Vagina (tissue), 2 donors: ENCODE measurements at regions not wholly inside any gene's neighbourhood (a gene's known extent, or its start where the extent isn't known, plus 50 kb on each side); places are given as distances from the start of the nearest gene placed in this dataset.

Experiments used
- DNase-seq, 2 donors: peaks; one replicate each; pipeline ENCODE4 v3.0.0-alpha.2; 2017; ENCODE audit errors: extremely low spot score in 2 of 2
- H3K27ac ChIP-seq: fragments of 200-600 bp; sonication (generic); one replicate; pipeline ENCODE4 v1.5.1; 2019
- H3K27me3 ChIP-seq: fragments of 200-600 bp; sonication (generic); one replicate; pipeline ENCODE4 v1.5.1; 2019
- H3K36me3 ChIP-seq, 2 donors: fragments of 200-600 bp; sonication (generic); one replicate each; pipeline ENCODE4 v1.5.1; 2017 to 2019
- H3K4me1 ChIP-seq: fragments of 200-600 bp; sonication (generic); one replicate; pipeline ENCODE4 v1.5.1; 2019
- H3K4me3 ChIP-seq, 2 donors: fragments of 200-600 bp; sonication (generic); 1 replicate in 1 of 2; 2 replicates in 1 of 2; pipeline ENCODE4 v1.5.1; 2016 to 2019
- H3K9me3 ChIP-seq: fragments of 200-600 bp; sonication (generic); one replicate; pipeline ENCODE4 v1.5.1; 2019
- POLR2A ChIP-seq, 2 donors: fragments of 450-650 bp; IDR thresholded peaks; one replicate each; pipeline ENCODE4 v1.6.1; 2017; ENCODE audit warnings: antibody characterized with exemption in 2 of 2, mild to moderate bottlenecking in 2 of 2, moderate library complexity in 2 of 2
- POLR2AphosphoS5 ChIP-seq, 2 donors: sonication (generic); formaldehyde crosslinking; IDR thresholded peaks; one replicate each; pipeline ENCODE4 v1.9.0; 2017; ENCODE audit warnings: antibody characterized with exemption in 2 of 2, mild to moderate bottlenecking in 2 of 2, low read depth in 1 of 2; ENCODE audit not compliant: insufficient read depth in 1 of 2
- intact Hi-C: fragments of 100-400 bp; cut with DNase I; formaldehyde crosslinking; loops from one replicate; pipeline ENCODE4 v1.15.1; 2023
- TF ChIP-seq, protein P1 (sequence below), 3 experiments: fragments of 450-650 bp in 2 of 3; fragments of 200-600 bp in 1 of 3; sonication (generic) in 1 of 3; IDR thresholded peaks; one replicate each; pipeline ENCODE4 v1.5.1; 2017 to 2019; ENCODE audit warnings: antibody characterized with exemption in 3 of 3, mild to moderate bottlenecking in 2 of 3, moderate library complexity in 2 of 3

DNA sequence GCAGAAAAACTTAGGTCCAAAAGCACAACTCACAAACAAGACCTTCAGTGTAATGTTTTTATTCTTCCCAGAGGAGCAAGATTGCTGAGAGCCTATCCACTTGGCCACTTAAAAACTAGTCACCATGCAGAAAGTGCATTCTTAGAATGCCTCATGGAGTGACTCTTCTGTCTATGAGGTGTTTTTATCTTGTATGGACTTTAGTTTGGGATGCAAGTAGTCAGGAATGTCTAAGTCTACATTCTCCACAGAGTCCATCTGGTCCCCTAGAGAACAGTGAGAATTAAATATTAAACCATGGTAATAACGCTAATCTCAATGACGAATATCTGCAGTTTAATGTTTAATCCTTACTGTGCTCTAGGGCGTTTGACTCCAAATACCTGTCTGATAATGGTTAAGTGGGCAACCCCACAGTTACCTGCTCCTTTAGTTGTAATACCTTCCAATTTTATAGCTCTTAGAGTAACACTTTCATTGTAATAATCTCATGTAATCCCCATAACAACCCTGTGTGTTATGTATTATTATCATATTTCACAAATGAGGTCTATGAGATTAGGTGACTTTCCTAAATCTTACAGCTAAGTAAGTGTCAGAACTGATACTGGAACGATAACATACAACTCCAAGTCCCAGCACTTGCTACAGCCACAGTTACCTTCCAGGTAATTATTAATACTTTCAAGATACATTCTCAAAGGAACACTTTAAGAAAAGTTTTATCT lies 235.6 kb upstream of the JADE1 start:
- H3K27ac ChIP-seq = no peak overlapping the region
- H3K27me3 ChIP-seq = no peaks in the 10 kb centered on the region
- peaks cover 22% of the 10 kb centered on the region for H3K4me1 ChIP-seq
- H3K4me3 ChIP-seq = no peak overlapping the region
- intact Hi-C loops = loop anchor here (5.0 to 10.0 kb wide), 2 partner anchors 83 to 109 kb away; no protein-coding TSS in a partner anchor
- no peaks in the 10 kb centered on the region for H3K9me3 ChIP-seq
- H3K36me3 ChIP-seq = no peaks in the 10 kb centered on the region
- no peak for DNase-seq
- no peak for TF ChIP-seq POLR2A (IDR thresholded peaks at IDR 0.05)
- TF ChIP-seq, protein P1, sequence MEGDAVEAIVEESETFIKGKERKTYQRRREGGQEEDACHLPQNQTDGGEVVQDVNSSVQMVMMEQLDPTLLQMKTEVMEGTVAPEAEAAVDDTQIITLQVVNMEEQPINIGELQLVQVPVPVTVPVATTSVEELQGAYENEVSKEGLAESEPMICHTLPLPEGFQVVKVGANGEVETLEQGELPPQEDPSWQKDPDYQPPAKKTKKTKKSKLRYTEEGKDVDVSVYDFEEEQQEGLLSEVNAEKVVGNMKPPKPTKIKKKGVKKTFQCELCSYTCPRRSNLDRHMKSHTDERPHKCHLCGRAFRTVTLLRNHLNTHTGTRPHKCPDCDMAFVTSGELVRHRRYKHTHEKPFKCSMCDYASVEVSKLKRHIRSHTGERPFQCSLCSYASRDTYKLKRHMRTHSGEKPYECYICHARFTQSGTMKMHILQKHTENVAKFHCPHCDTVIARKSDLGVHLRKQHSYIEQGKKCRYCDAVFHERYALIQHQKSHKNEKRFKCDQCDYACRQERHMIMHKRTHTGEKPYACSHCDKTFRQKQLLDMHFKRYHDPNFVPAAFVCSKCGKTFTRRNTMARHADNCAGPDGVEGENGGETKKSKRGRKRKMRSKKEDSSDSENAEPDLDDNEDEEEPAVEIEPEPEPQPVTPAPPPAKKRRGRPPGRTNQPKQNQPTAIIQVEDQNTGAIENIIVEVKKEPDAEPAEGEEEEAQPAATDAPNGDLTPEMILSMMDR (IDR thresholded peaks at IDR 0.05) = no peak

GRCh38 chr4:128572778-128573241 lies 236.7 kb upstream of the JADE1 start:
- H3K4me1 ChIP-seq = peaks cover 27% of the 10 kb centered on the region
- H3K9me3 ChIP-seq = no peaks in the 10 kb centered on the region
- intact Hi-C loops = loop anchor here (5.0 to 10.0 kb wide), 2 partner anchors 84 to 108 kb away; no protein-coding TSS in a partner anchor
- no peaks in the 10 kb centered on the region for H3K27me3 ChIP-seq
- TF ChIP-seq, protein P1 (IDR thresholded peaks at IDR 0.05) = no peak
- TF ChIP-seq POLR2AphosphoS5 (IDR thresholded peaks at IDR 0.05; ENCODE audit: insufficient read depth in 1 of 2, low read depth in 1 of 2) (no peak), POLR2A (IDR thresholded peaks at IDR 0.05) (no peak)
- no peaks in the 10 kb centered on the region for H3K36me3 ChIP-seq
- DNase-seq = no peak
- no peak overlapping the region for H3K4me3 ChIP-seq
- no peak overlapping the region for H3K27ac ChIP-seq

GRCh38 chr4:128571747-128572146 lies 237.8 kb upstream of the JADE1 start:
- H3K27ac ChIP-seq = peak overlapping the region; percentile 54
- no peak overlapping the region for H3K4me3 ChIP-seq
- intact Hi-C loops = loop anchor here (5.0 to 10.0 kb wide), 2 partner anchors 86 to 107 kb away; no protein-coding TSS in a partner anchor
- no peak for DNase-seq
- TF ChIP-seq POLR2AphosphoS5 (IDR thresholded peaks at IDR 0.05; ENCODE audit: insufficient read depth in 1 of 2, low read depth in 1 of 2) (peak in 1 of 2 donors; percentile 91), POLR2A (IDR thresholded peaks at IDR 0.05) (no peak)
- no peaks in the 10 kb centered on the region for H3K27me3 ChIP-seq
- no peaks in the 10 kb centered on the region for H3K9me3 ChIP-seq
- H3K36me3 ChIP-seq = no peaks in the 10 kb centered on the region
- peaks cover 27% of the 10 kb centered on the region for H3K4me1 ChIP-seq

- Histone ChIP-seq H3K4me3 (no peak overlapping the region), H3K4me1 (peaks cover 27% of the 10 kb centered on the region), H3K27me3 (no peaks in the 10 kb centered on the region), H3K36me3 (no peaks in the 10 kb centered on the region), H3K27ac (peak overlapping the region; percentile 54), H3K9me3 (no peaks in the 10 kb centered on the region)
- TF ChIP-seq POLR2AphosphoS5 (IDR thresholded peaks at IDR 0.05; ENCODE audit: insufficient read depth in 1 of 2, low read depth in 1 of 2) = peak in 1 of 2 donors; percentile 55
- TF ChIP-seq POLR2A (IDR thresholded peaks at IDR 0.05) = no peak
- no peak for DNase-seq
- intact Hi-C loops = loop anchor here (5.0 to 10.0 kb wide), 2 partner anchors 87 to 106 kb away; no protein-coding TSS in a partner anchor
Measured at GRCh38 chr4:128570387-128570975, 239.0 kb upstream of the JADE1 start.

DNA sequence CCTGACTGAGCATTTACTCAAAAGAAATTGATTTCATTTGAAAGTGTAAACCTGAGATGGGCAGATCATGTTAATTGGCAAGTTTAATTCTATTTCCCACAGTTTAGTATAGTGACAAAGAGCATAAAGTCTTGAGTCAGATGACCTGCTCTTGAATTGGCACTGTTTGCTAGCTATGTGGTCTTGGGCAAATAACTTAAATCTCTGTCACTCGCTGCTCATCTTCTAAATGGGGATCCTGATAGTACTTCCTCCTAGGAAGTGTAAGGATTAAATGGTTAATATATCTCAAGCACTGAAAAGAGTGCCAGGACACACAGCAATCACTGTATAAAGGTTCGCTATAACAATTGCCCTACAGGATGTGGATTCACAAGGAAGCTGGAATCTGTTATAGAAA lies 242.8 kb upstream of the JADE1 start:
- Histone ChIP-seq H3K27ac (no peak overlapping the region), H3K4me3 (no peak overlapping the region), H3K9me3 (no peaks in the 10 kb centered on the region), H3K27me3 (no peaks in the 10 kb centered on the region), H3K36me3 (no peaks in the 10 kb centered on the region), H3K4me1 (peaks cover 27% of the 10 kb centered on the region)
- DNase-seq = no peak
- TF ChIP-seq POLR2AphosphoS5 (IDR thresholded peaks at IDR 0.05; ENCODE audit: insufficient read depth in 1 of 2, low read depth in 1 of 2) = no peak
- TF ChIP-seq, protein P1 (IDR thresholded peaks at IDR 0.05) = no peak
- no peak for TF ChIP-seq POLR2A (IDR thresholded peaks at IDR 0.05)
- intact Hi-C loops = no loop called here
